Endothelial cell of umbilical vein (primary cell): ENCODE measurements at regions not wholly inside any gene's neighbourhood (a gene's known extent, or its start where the extent isn't known, plus 50 kb on each side); places are given as distances from the start of the nearest gene placed in this dataset.

Experiments used
- BruUV-seq: library from RNA; stranded (reverse); fragments of 400-500 nt; replicated peaks from 2 replicates; lab custom pipeline; 2021; lab: Mats Ljungman, UMichigan
- CTCF ChIA-PET: fragments of 300-600, 350-600 bp; sonication (Branson Sonifier 250); formaldehyde crosslinking; loops from one replicate; lab custom pipeline; 2021; ENCODE audit warnings: antibody characterized with exemption, inconsistent platforms; lab: Charles Lee
- POLR2A ChIA-PET: fragments of 300-600, 350-600 bp; sonication (Branson Sonifier 250); formaldehyde crosslinking; loops from one replicate; lab custom pipeline; 2021; ENCODE audit warnings: antibody characterized with exemption, inconsistent platforms; lab: Charles Lee
- DNase-seq: peaks from one replicate; pipeline ENCODE4 v3.0.0-alpha.2; 2011; ENCODE audit warnings: low read depth, low spot score
- FAIRE-seq: peaks from 2 replicates; lab custom pipeline; 2011; peaks lifted over from hg19 to GRCh38; lab: Jason Lieb, UNC
- H2AFZ ChIP-seq: 2 replicates; pipeline ENCODE4 v1.6.0; 2012; ENCODE audit warnings: low read depth, low read length, control low read depth, inconsistent platforms
- H3K27ac ChIP-seq: 2 replicates; pipeline ENCODE4 v1.5.1; 2011; ENCODE audit warnings: low read depth, mild to moderate bottlenecking, control low read depth, low read length, moderate library complexity; ENCODE audit not compliant: insufficient read depth
- H3K27me3 ChIP-seq, 2 experiments: 2 replicates each; pipeline versions ENCODE4 v1.6.0 to v1.6.1; 2011; ENCODE audit warnings: low read length in 2 of 2, mixed read lengths in 1 of 2; ENCODE audit not compliant: control insufficient read depth in 2 of 2, insufficient read depth in 2 of 2
- H3K36me3 ChIP-seq, 2 experiments: 2 replicates in 1 of 2; 3 replicates in 1 of 2; pipeline ENCODE4 v1.5.1; 2011; ENCODE audit warnings: low read length in 2 of 2, mild to moderate bottlenecking in 1 of 2, moderate library complexity in 1 of 2; ENCODE audit not compliant: control insufficient read depth in 2 of 2, insufficient read depth in 2 of 2; ENCODE audit errors: extremely low read depth in 1 of 2
- H3K4me1 ChIP-seq: 3 replicates; pipeline ENCODE4 v1.5.1; 2011; ENCODE audit warnings: mild to moderate bottlenecking, low read length; ENCODE audit not compliant: control insufficient read depth, insufficient read depth; ENCODE audit errors: extremely low read depth
- H3K4me2 ChIP-seq: 2 replicates; pipeline ENCODE4 v1.6.1; 2011; ENCODE audit warnings: low read length, control low read depth, mixed read lengths; ENCODE audit not compliant: insufficient read depth
- H3K4me3 ChIP-seq, 3 experiments: fragments of 200-600 bp in 1 of 3; sonication (generic), shearing (Covaris generic) in 1 of 3; replicated peaks in 1 of 3; 2 replicates each; pipeline ENCODE4 v1.5.1; 2011 to 2016; ENCODE audit warnings: control low read depth in 3 of 3, low read length in 3 of 3, mild to moderate bottlenecking in 2 of 3, inconsistent platforms in 1 of 3, low read depth in 1 of 3, moderate library complexity in 1 of 3; ENCODE audit not compliant: insufficient read depth in 1 of 3
- H3K79me2 ChIP-seq: 2 replicates; pipeline ENCODE4 v1.6.0; 2012; ENCODE audit warnings: low read length, inconsistent platforms; ENCODE audit not compliant: control insufficient read depth, insufficient read depth
- H3K9ac ChIP-seq: replicated peaks from 2 replicates; pipeline ENCODE3; 2011; ENCODE audit warnings: low read length, control low read depth; ENCODE audit not compliant: insufficient read depth; ENCODE audit errors: extremely low read depth
- H3K9me1 ChIP-seq: replicated peaks from 3 replicates; pipeline ENCODE4 v1.6.0; 2011; ENCODE audit warnings: mild to moderate bottlenecking, low read length; ENCODE audit not compliant: control insufficient read depth, insufficient read depth; ENCODE audit errors: extremely low read depth
- H3K9me3 ChIP-seq: replicated peaks from 2 replicates; pipeline ENCODE4 v1.5.1; 2012; ENCODE audit warnings: low read length, inconsistent platforms; ENCODE audit not compliant: control insufficient read depth, insufficient read depth
- H4K20me1 ChIP-seq: replicated peaks from 2 replicates; pipeline ENCODE3; 2011; ENCODE audit warnings: mild to moderate bottlenecking, low read length; ENCODE audit not compliant: control insufficient read depth, insufficient read depth; ENCODE audit errors: extremely low read depth
- FOS ChIP-seq: IDR thresholded peaks from 2 replicates; pipeline ENCODE4 v1.6.1; 2011; ENCODE audit warnings: mild to moderate bottlenecking, low read length, moderate library complexity, borderline replicate concordance; ENCODE audit not compliant: insufficient read depth
- GATA2 ChIP-seq: IDR thresholded peaks from 2 replicates; pipeline ENCODE4 v1.7.0; 2011; ENCODE audit warnings: low read depth, mild to moderate bottlenecking, moderate library complexity, mixed read lengths, low read length; ENCODE audit not compliant: insufficient read length, insufficient read depth
- JUN ChIP-seq: IDR thresholded peaks from 2 replicates; pipeline ENCODE4 v1.6.1; 2011; ENCODE audit warnings: borderline replicate concordance, low read depth; ENCODE audit not compliant: insufficient read length, insufficient read depth
- MYC ChIP-seq: IDR thresholded peaks from one replicate; pipeline ENCODE4 v1.6.1; 2011; ENCODE audit warnings: mild to moderate bottlenecking, low read depth, low read length
- dilution Hi-C: fragments of 300-500 bp; cut with MboI; formaldehyde crosslinking; loops from one replicate; pipeline ENCODE4 v1.15.0; 2019; ENCODE audit warnings: low sequenced_read_pairs; ENCODE audit not compliant: extremely low pct_ligation_motif_present
- intact Hi-C: fragments of 100-400 bp; cut with micrococcal nuclease; formaldehyde crosslinking; loops from one replicate; pipeline ENCODE4 v1.10.0; 2022
- TF ChIP-seq, protein P1 (sequence below), 2 donors: IDR thresholded peaks; 1 replicate in 1 of 2; 2 replicates in 1 of 2; pipeline ENCODE4 v1.5.1; 2011; ENCODE audit warnings: low read length in 2 of 2, mild to moderate bottlenecking in 2 of 2, moderate library complexity in 2 of 2, control low read depth in 1 of 2, inconsistent platforms in 1 of 2, low read depth in 1 of 2; ENCODE audit not compliant: insufficient read depth in 1 of 2; ENCODE audit errors: extremely low read depth in 1 of 2

DNA sequence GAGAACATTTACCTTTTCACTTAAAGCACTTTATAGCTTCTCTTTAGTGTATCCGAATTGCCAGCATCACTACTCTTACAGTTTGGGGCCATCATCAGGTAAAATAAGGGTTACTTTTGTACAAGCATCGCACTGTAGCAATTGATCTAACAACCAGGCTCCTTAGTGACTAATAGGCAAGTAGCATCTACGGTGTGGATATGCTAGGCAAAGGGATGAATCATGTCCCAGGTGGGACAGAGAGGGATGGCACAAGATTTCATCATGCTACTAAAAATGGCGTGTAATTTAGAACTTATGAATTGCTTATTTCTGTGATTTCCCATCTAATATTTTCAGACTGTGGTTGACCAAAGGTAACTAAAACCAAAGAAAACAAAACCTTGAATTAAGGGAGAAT, 582.3 kb downstream of the KCNH5 start:
- H3K27ac ChIP-seq: no peak overlapping the region
- no peak overlapping the region for H3K9ac ChIP-seq
- H3K4me2 ChIP-seq: no peak overlapping the region
- H3K27me3 ChIP-seq: no peaks in the 10 kb centered on the region
- FAIRE-seq (no peak), DNase-seq (no peak)
- H3K9me3 ChIP-seq: no peaks in the 10 kb centered on the region
- intact Hi-C loops (no loop called here), dilution Hi-C loops (no loop called here)
- H3K36me3 ChIP-seq: no peaks in the 10 kb centered on the region
- H3K9me1 ChIP-seq: no peaks in the 10 kb centered on the region
- CTCF ChIA-PET: no interaction called here
- H3K79me2 ChIP-seq: no peaks in the 10 kb centered on the region
- no peak overlapping the region for H2AFZ ChIP-seq
- no peak overlapping the region for H3K4me3 ChIP-seq
- no TSS peak for BruUV-seq
- no peaks in the 10 kb centered on the region for H4K20me1 ChIP-seq
- H3K4me1 ChIP-seq: no peaks in the 10 kb centered on the region
- POLR2A ChIA-PET: no interaction called here
- no peak for TF ChIP-seq GATA2
- no peak for TF ChIP-seq MYC
- no peak for TF ChIP-seq JUN
- no peak for TF ChIP-seq FOS

DNA sequence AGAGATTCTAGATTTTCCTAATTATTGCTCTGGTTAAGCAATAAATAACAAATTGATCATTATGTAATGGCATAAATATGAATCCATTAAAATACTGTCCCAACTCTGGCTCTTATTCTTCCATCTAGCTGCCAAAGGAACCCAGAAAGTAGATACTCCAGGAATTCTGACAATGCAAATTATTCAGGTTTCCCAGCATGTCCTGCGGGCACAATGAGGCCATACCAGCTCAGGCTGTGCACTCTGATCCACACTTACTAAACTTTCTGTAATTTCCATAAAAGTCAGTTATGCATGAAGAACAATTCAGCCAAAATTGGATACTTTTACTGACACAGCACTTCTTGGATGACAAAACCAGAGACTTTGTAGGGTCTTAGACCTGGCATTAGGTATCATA, 576.3 kb downstream of the KCNH5 start:
- Histone ChIP-seq H3K4me2 (no peak overlapping the region), H3K4me3 (no peak overlapping the region), H3K9me3 (no peaks in the 10 kb centered on the region), H4K20me1 (no peaks in the 10 kb centered on the region), H2AFZ (no peak overlapping the region), H3K79me2 (no peaks in the 10 kb centered on the region), H3K9ac (no peak overlapping the region), H3K9me1 (no peaks in the 10 kb centered on the region), H3K4me1 (no peaks in the 10 kb centered on the region), H3K36me3 (no peaks in the 10 kb centered on the region), H3K27me3 (no peaks in the 10 kb centered on the region), H3K27ac (no peak overlapping the region)
- FAIRE-seq (no peak), DNase-seq (no peak)
- dilution Hi-C loops: no loop called here
- intact Hi-C loops: no loop called here
- no TSS peak for BruUV-seq
- CTCF ChIA-PET: no interaction called here
- POLR2A ChIA-PET: no interaction called here
- TF ChIP-seq FOS: no peak
- TF ChIP-seq MYC: no peak
- TF ChIP-seq, protein P1, sequence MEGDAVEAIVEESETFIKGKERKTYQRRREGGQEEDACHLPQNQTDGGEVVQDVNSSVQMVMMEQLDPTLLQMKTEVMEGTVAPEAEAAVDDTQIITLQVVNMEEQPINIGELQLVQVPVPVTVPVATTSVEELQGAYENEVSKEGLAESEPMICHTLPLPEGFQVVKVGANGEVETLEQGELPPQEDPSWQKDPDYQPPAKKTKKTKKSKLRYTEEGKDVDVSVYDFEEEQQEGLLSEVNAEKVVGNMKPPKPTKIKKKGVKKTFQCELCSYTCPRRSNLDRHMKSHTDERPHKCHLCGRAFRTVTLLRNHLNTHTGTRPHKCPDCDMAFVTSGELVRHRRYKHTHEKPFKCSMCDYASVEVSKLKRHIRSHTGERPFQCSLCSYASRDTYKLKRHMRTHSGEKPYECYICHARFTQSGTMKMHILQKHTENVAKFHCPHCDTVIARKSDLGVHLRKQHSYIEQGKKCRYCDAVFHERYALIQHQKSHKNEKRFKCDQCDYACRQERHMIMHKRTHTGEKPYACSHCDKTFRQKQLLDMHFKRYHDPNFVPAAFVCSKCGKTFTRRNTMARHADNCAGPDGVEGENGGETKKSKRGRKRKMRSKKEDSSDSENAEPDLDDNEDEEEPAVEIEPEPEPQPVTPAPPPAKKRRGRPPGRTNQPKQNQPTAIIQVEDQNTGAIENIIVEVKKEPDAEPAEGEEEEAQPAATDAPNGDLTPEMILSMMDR (IDR thresholded peaks at IDR 0.05; ENCODE audit: extremely low read depth in 1 of 2, insufficient read depth in 1 of 2, low read depth in 1 of 2, low read length in 2 of 2): no peak
